ENCODE measurements at regions not wholly inside any gene's neighbourhood (a gene's known extent, or its start where the extent isn't known, plus 50 kb on each side); places are given as distances from the start of the nearest gene placed in this dataset.

GRCh38 chr4:12053556-12053955 lies 624.9 kb upstream of the HS3ST1 start:
- H3K18ac ChIP-seq (ENCODE audit: low read depth, low read length): no peak overlapping the region
- no peak overlapping the region for H2BK20ac ChIP-seq (ENCODE audit: low read depth, low read length)
- H4K91ac ChIP-seq (ENCODE audit: insufficient read depth, low read depth, low read length): no peak overlapping the region
- no peak overlapping the region for H3K56ac ChIP-seq (ENCODE audit: extremely low read depth, insufficient read depth, low read length)
- H3K36me3 ChIP-seq (ENCODE audit: control insufficient read depth, insufficient read depth, low read length): no peaks in the 10 kb centered on the region
- H3K27ac ChIP-seq (ENCODE audit: insufficient read depth, low read length): no peak overlapping the region
- intact Hi-C loops (cut with micrococcal nuclease) (no loop called here), dilution Hi-C loops (cut with HindIII; ENCODE audit: low sequenced_read_pairs, unreplicated experiment) (no loop called here), in situ Hi-C loops (cut with MboI; ENCODE audit: low sequenced_read_pairs) (no loop called here)
- no peak overlapping the region for H2AK9ac ChIP-seq (replicated peaks; ENCODE audit: low read depth, low read length, poor library complexity)
- H3K9ac ChIP-seq (ENCODE audit: low read depth, low read length): no peak overlapping the region
- H3K27me3 ChIP-seq (ENCODE audit: control insufficient read depth, insufficient read depth, low read length): no peaks in the 10 kb centered on the region
- H2BK120ac ChIP-seq (ENCODE audit: low read depth, low read length): no peak overlapping the region
- no peak overlapping the region for H2AFZ ChIP-seq (replicated peaks; ENCODE audit: low read length, poor library complexity)
- ATAC-seq (ENCODE audit: low read depth): no peak
- no peak overlapping the region for H2BK15ac ChIP-seq (ENCODE audit: low read depth, low read length)
- no peak overlapping the region for H2BK5ac ChIP-seq (ENCODE audit: low read depth, low read length, poor library complexity, severe bottlenecking)
- no TSS peak for BruUV-seq (replicated peaks)
- DNase-seq: no peak
- H3K79me1 ChIP-seq (ENCODE audit: low read depth in 1 of 2, low read length in 2 of 2): no peaks in the 10 kb centered on the region
- H3K4me1 ChIP-seq (ENCODE audit: control insufficient read depth, insufficient read depth, low read length): no peaks in the 10 kb centered on the region
- ChIA-PET CTCF (no interaction called here), POLR2A (ENCODE audit: unreplicated experiment) (no interaction called here)
- H2AK5ac ChIP-seq (ENCODE audit: low read depth, low read length): no peak overlapping the region
- H3K4me3 ChIP-seq (ENCODE audit: insufficient read depth, low read depth, low read length): no peak overlapping the region
- no peak overlapping the region for H3K4ac ChIP-seq (ENCODE audit: low read depth, low read length)
- H4K8ac ChIP-seq (ENCODE audit: low read depth in 2 of 2, low read length in 2 of 2): no peak overlapping the region
- H3K14ac ChIP-seq (replicated peaks; ENCODE audit: low read depth, low read length): no peak overlapping the region
- H3K9me3 ChIP-seq (ENCODE audit: control insufficient read depth, insufficient read depth, low read length): peaks cover 10% of the 10 kb centered on the region; the same call in 1 of the 2 replicates
- no peak overlapping the region for H4K5ac ChIP-seq (ENCODE audit: low read depth, low read length)
- TF ChIP-seq BHLHE40 (IDR thresholded peaks at IDR 0.05; ENCODE audit: low read depth, low read length) (no peak), CTCF (conservative IDR thresholded peaks at IDR 0.05; ENCODE audit: low read depth, low read length) (no peak), ELK1 (IDR thresholded peaks at IDR 0.05; ENCODE audit: borderline replicate concordance, low read depth, low read length) (no peak), NFE2L2 (IDR thresholded peaks at IDR 0.05; ENCODE audit: low read depth, low read length) (no peak), CEBPB (IDR thresholded peaks at IDR 0.05; ENCODE audit: low read depth, low read length) (no peak), FOS (IDR thresholded peaks at IDR 0.05; ENCODE audit: low read depth, low read length) (no peak), USF2 (IDR thresholded peaks at IDR 0.05; ENCODE audit: low read depth, low read length) (no peak), MAFK (IDR thresholded peaks at IDR 0.05; ENCODE audit: low read depth, low read length) (no peak), RAD21 (IDR thresholded peaks at IDR 0.05; ENCODE audit: low read length) (no peak), MXI1 (IDR thresholded peaks at IDR 0.05; ENCODE audit: borderline replicate concordance, low read depth, low read length) (no peak), MAZ (IDR thresholded peaks at IDR 0.05; ENCODE audit: borderline replicate concordance, low read depth, low read length) (no peak), RFX5 (IDR thresholded peaks at IDR 0.05; ENCODE audit: low read depth, low read length) (no peak)
- H3K9me1 ChIP-seq (ENCODE audit: insufficient read depth, low read length): no peaks in the 10 kb centered on the region
- H3K23ac ChIP-seq (ENCODE audit: low read depth, low read length): no peak overlapping the region
- no peaks in the 10 kb centered on the region for H4K20me1 ChIP-seq (ENCODE audit: insufficient read depth, low read length)
- H3K4me2 ChIP-seq (ENCODE audit: low read depth, low read length): no peak overlapping the region
